ENCODE measurements at regions not wholly inside any gene's neighbourhood (a gene's known extent, or its start where the extent isn't known, plus 50 kb on each side); places are given as distances from the start of the nearest gene placed in this dataset.

DNA sequence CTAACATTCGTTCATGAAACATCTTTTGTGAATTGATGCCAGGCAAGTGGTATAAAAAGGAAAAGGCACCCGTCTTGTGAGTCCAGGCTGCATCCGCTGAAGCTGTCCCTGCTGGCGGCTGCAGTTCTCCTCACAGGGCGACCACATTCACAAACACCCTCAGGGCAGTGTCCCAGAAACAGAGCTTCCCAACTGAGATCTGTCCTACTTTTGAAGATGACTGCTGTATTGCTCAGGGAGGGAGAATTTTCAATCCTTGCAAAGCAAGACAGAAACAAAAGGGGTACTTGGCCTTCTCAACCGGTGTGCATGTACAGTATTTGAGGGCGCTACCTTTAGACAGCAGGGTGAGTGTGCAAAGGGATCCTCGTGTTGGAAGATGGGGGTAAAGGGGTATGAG lies 316.1 kb downstream of the GADD45G start:
- Histone ChIP-seq H4K91ac (replicated peaks; ENCODE audit: insufficient read length, low read length) (no peak overlapping the region), H3K27ac (ENCODE audit: low read depth, low read length) (no peak overlapping the region), H3K23me2 (ENCODE audit: low read depth, low read length) (no peaks in the 10 kb centered on the region; the same call in 1 of the 2 replicates), H4K8ac (ENCODE audit: extremely low read depth, insufficient read depth, low read length) (no peak overlapping the region), H3K36me3 (ENCODE audit: control insufficient read depth in 2 of 4, insufficient read depth in 4 of 4, low read length in 3 of 4) (no peaks in the 10 kb centered on the region), H3K27me3 (replicated peaks in 1 of 4; ENCODE audit: control insufficient read depth in 3 of 4, extremely low read depth in 1 of 4, insufficient read depth in 3 of 4, low read length in 3 of 4) (no peaks in the 10 kb centered on the region; a peak in 1 of 7 replicates), H2BK15ac (ENCODE audit: low read length) (no peak overlapping the region), H3K79me2 (ENCODE audit: control insufficient read depth in 1 of 2, insufficient read depth in 2 of 2, low read length in 2 of 2) (no peaks in the 10 kb centered on the region; a peak in 1 of 4 replicates), H2BK12ac (ENCODE audit: low read depth, low read length) (no peak overlapping the region), H3K4ac (replicated peaks; ENCODE audit: insufficient read length, low read depth, low read length) (no peak overlapping the region), H3K23ac (ENCODE audit: insufficient read length) (no peak overlapping the region), H2AK5ac (ENCODE audit: low read depth, low read length) (no peak overlapping the region), H3K14ac (ENCODE audit: insufficient read length) (no peak overlapping the region), H2AFZ (ENCODE audit: low read length) (no peak overlapping the region), H3K9me3 (ENCODE audit: insufficient read depth in 2 of 2, low read depth in 1 of 2, low read length in 1 of 2) (no peaks in the 10 kb centered on the region), H4K20me1 (replicated peaks in 1 of 2; ENCODE audit: control insufficient read depth in 1 of 2, insufficient read depth in 2 of 2, low read length in 2 of 2) (peaks cover 0 to 3% of the 10 kb centered on the region in 2 experiments), H3K4me1 (replicated peaks in 1 of 4; ENCODE audit: control insufficient read depth in 3 of 4, insufficient read depth in 4 of 4, low read length in 3 of 4) (peaks cover 0 to 4% (median 0%) of the 10 kb centered on the region in 4 experiments; a peak in 1 of 7 replicates), H3K4me2 (ENCODE audit: insufficient read depth in 1 of 2, low read depth in 2 of 2, low read length in 2 of 2) (no peak overlapping the region), H4K5ac (ENCODE audit: insufficient read length, low read depth, low read length) (no peak overlapping the region), H3K79me1 (ENCODE audit: low read depth, low read length) (no peaks in the 10 kb centered on the region), H2BK5ac (ENCODE audit: low read depth, low read length) (no peak overlapping the region), H2BK120ac (replicated peaks; ENCODE audit: low read depth, low read length) (no peak overlapping the region), H2BK20ac (ENCODE audit: low read length) (no peak overlapping the region), H3K18ac (ENCODE audit: extremely low read depth, low read length) (no peak overlapping the region), H3K56ac (replicated peaks; ENCODE audit: insufficient read length, low read depth, low read length) (no peak overlapping the region), H3K9ac (replicated peaks in 1 of 4; ENCODE audit: extremely low read depth in 1 of 4, low read depth in 3 of 4, low read length in 3 of 4) (no peak overlapping the region), H3K4me3 (ENCODE audit: extremely low read depth in 1 of 4, insufficient read depth in 2 of 4, low read depth in 3 of 4, low read length in 4 of 4) (no peak overlapping the region)
- CTCF ChIA-PET (ENCODE audit: partially characterized antibody), result interaction anchor here (0.7 to 3.5 kb wide), 9 partner anchors 13 to 329 kb away, joined by 3 to 20 read pairs (median 7); no protein-coding TSS in a partner anchor
- TF ChIP-seq RAD21 (IDR thresholded peaks at IDR 0.05 in 1 of 2, conservative IDR thresholded peaks at IDR 0.05 in 1 of 2; ENCODE audit: low read depth in 2 of 2, low read length in 2 of 2) (no peak), BRCA1 (IDR thresholded peaks at IDR 0.05; ENCODE audit: low read depth, low read length) (no peak), CHD2 (IDR thresholded peaks at IDR 0.05; ENCODE audit: low read length) (no peak), GABPA (IDR thresholded peaks at IDR 0.05; ENCODE audit: borderline replicate concordance, insufficient read depth, low read length) (no peak), RBBP5 (IDR thresholded peaks at IDR 0.05; ENCODE audit: borderline replicate concordance, low read depth, low read length) (no peak), RXRA (IDR thresholded peaks at IDR 0.05; ENCODE audit: insufficient read depth, low read depth, low read length) (no peak), TCF12 (IDR thresholded peaks at IDR 0.05; ENCODE audit: low read depth, low read length) (no peak), TEAD4 (IDR thresholded peaks at IDR 0.05; ENCODE audit: low read depth, low read length) (no peak)
- TF ChIP-seq, protein P1, sequence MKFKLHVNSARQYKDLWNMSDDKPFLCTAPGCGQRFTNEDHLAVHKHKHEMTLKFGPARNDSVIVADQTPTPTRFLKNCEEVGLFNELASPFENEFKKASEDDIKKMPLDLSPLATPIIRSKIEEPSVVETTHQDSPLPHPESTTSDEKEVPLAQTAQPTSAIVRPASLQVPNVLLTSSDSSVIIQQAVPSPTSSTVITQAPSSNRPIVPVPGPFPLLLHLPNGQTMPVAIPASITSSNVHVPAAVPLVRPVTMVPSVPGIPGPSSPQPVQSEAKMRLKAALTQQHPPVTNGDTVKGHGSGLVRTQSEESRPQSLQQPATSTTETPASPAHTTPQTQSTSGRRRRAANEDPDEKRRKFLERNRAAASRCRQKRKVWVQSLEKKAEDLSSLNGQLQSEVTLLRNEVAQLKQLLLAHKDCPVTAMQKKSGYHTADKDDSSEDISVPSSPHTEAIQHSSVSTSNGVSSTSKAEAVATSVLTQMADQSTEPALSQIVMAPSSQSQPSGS (IDR thresholded peaks at IDR 0.05; ENCODE audit: low read length), result no peak
- TF ChIP-seq, protein P2, sequence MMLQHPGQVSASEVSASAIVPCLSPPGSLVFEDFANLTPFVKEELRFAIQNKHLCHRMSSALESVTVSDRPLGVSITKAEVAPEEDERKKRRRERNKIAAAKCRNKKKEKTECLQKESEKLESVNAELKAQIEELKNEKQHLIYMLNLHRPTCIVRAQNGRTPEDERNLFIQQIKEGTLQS (IDR thresholded peaks at IDR 0.05; ENCODE audit: insufficient read depth, low read depth, low read length), result no peak
- 96% methylated on average over 8 of the region's 8 CpGs; no CpG with 5 or more reads in 1 of the 2 experiments for WGBS, 2 experiments (ENCODE audit: extremely low coverage in 1 of 2, insufficient coverage in 1 of 2, insufficient read length in 1 of 2, insufficient replicate concordance in 2 of 2, low coverage in 1 of 2, low lambda C conversion rate in 2 of 2, missing lambda C conversion rate in 1 of 2)
- no peak for FAIRE-seq
- POLR2A ChIA-PET (ENCODE audit: partially characterized antibody), result no interaction called here
- DNase-seq (ENCODE audit: low read depth in 1 of 2, low spot score in 2 of 2), result no peak

Measured in H1 (cell line).